IMR-90 (cell line): ENCODE measurements at regions not wholly inside any gene's neighbourhood (a gene's known extent, or its start where the extent isn't known, plus 50 kb on each side); places are given as distances from the start of the nearest gene placed in this dataset.

Source experiments
- ATAC-seq: fragments of 200-7000 bp; cut with Tn5 transposase; 2 replicates; pipeline ENCODE4 v1.9.1; 2020; ENCODE audit warnings: low read depth, mild to moderate bottlenecking, moderate library complexity
- BruUV-seq: library from RNA; stranded (reverse); fragments of 400-500 nt; replicated peaks from 2 replicates; lab custom pipeline; 2021; lab: Mats Ljungman, UMichigan
- CTCF ChIA-PET: fragments of 300-600 bp; formaldehyde crosslinking; extraction: SDS; loops from one replicate; lab custom pipeline; 2021; ENCODE audit warnings: antibody characterized with exemption; lab: Yijun Ruan, JAX
- POLR2A ChIA-PET: fragments of 300-600 bp; sonication (Branson Sonifier 250); formaldehyde crosslinking; loops from one replicate; lab custom pipeline; 2022; ENCODE audit warnings: antibody characterized with exemption; ENCODE audit not compliant: unreplicated experiment; lab: Charles Lee
- DNase-seq: peaks from one replicate; pipeline ENCODE4 v3.0.0; 2013
- H2AFZ ChIP-seq: replicated peaks from 2 replicates; pipeline ENCODE3; 2013; ENCODE audit warnings: low read length, mild to moderate bottlenecking; ENCODE audit not compliant: poor library complexity
- H2AK5ac ChIP-seq: 2 replicates; pipeline ENCODE4 v1.6.1; 2013; ENCODE audit warnings: low read depth, low read length, inconsistent platforms
- H2AK9ac ChIP-seq: replicated peaks from 2 replicates; pipeline ENCODE3; 2013; ENCODE audit warnings: mild to moderate bottlenecking, low read depth, low read length, moderate library complexity; ENCODE audit not compliant: poor library complexity
- H2BK120ac ChIP-seq: 2 replicates; pipeline ENCODE4 v1.6.1; 2013; ENCODE audit warnings: low read depth, low read length, inconsistent platforms
- H2BK15ac ChIP-seq: 3 replicates; pipeline ENCODE4 v1.6.1; 2013; ENCODE audit warnings: low read depth, low read length, inconsistent platforms
- H2BK20ac ChIP-seq: 2 replicates; pipeline ENCODE4 v1.6.1; 2013; ENCODE audit warnings: low read depth, mild to moderate bottlenecking, inconsistent platforms, low read length, moderate library complexity
- H2BK5ac ChIP-seq: 2 replicates; pipeline ENCODE4 v1.6.1; 2013; ENCODE audit warnings: mild to moderate bottlenecking, low read depth, low read length, inconsistent platforms; ENCODE audit not compliant: poor library complexity, severe bottlenecking
- H3K14ac ChIP-seq: replicated peaks from 2 replicates; pipeline ENCODE4 v1.6.1; 2013; ENCODE audit warnings: low read depth, low read length, inconsistent platforms
- H3K18ac ChIP-seq: 2 replicates; pipeline ENCODE4 v1.6.1; 2013; ENCODE audit warnings: low read depth, low read length, control low read depth
- H3K23ac ChIP-seq: 2 replicates; pipeline ENCODE4 v1.6.1; 2013; ENCODE audit warnings: low read depth, low read length, inconsistent platforms
- H3K27ac ChIP-seq: 2 replicates; pipeline ENCODE4 v1.5.1; 2013; ENCODE audit warnings: mild to moderate bottlenecking, control low read depth, low read length; ENCODE audit not compliant: insufficient read depth
- H3K27me3 ChIP-seq: 2 replicates; pipeline ENCODE4 v1.6.1; 2013; ENCODE audit warnings: low read length; ENCODE audit not compliant: control insufficient read depth, insufficient read depth
- H3K36me3 ChIP-seq: 2 replicates; pipeline ENCODE4 v1.6.1; 2013; ENCODE audit warnings: low read length, mixed read lengths; ENCODE audit not compliant: control insufficient read depth, insufficient read depth
- H3K4ac ChIP-seq: 2 replicates; pipeline ENCODE4 v1.6.1; 2013; ENCODE audit warnings: low read depth, low read length, inconsistent platforms
- H3K4me1 ChIP-seq: 2 replicates; pipeline ENCODE4 v1.6.1; 2013; ENCODE audit warnings: low read length, mixed read lengths; ENCODE audit not compliant: control insufficient read depth, insufficient read depth
- H3K4me2 ChIP-seq: 2 replicates; pipeline ENCODE4 v1.6.1; 2013; ENCODE audit warnings: low read depth, mild to moderate bottlenecking, control low read depth, low read length, moderate library complexity
- H3K4me3 ChIP-seq: 2 replicates; pipeline ENCODE4 v1.5.1; 2013; ENCODE audit warnings: low read depth, mild to moderate bottlenecking, control low read depth, low read length, moderate library complexity; ENCODE audit not compliant: insufficient read depth
- H3K56ac ChIP-seq: 2 replicates; pipeline ENCODE4 v1.6.1; 2013; ENCODE audit warnings: low read length, inconsistent platforms; ENCODE audit not compliant: insufficient read depth; ENCODE audit errors: extremely low read depth
- H3K79me1 ChIP-seq, 2 experiments: 2 replicates each; pipeline ENCODE4 v1.6.1; 2013; ENCODE audit warnings: low read length in 2 of 2, inconsistent platforms in 1 of 2, low read depth in 1 of 2
- H3K9ac ChIP-seq: 2 replicates; pipeline ENCODE4 v1.6.1; 2013; ENCODE audit warnings: low read depth, low read length, control low read depth
- H3K9me1 ChIP-seq: 2 replicates; pipeline ENCODE4 v1.6.1; 2013; ENCODE audit warnings: low read length, inconsistent platforms; ENCODE audit not compliant: insufficient read depth
- H3K9me3 ChIP-seq: 2 replicates; pipeline ENCODE4 v1.6.1; 2013; ENCODE audit warnings: low read length; ENCODE audit not compliant: control insufficient read depth, insufficient read depth
- H4K20me1 ChIP-seq: 2 replicates; pipeline ENCODE4 v1.6.1; 2013; ENCODE audit warnings: low read length, inconsistent platforms; ENCODE audit not compliant: insufficient read depth
- H4K5ac ChIP-seq: 2 replicates; pipeline ENCODE4 v1.6.1; 2013; ENCODE audit warnings: mild to moderate bottlenecking, low read depth, low read length, control low read depth
- H4K8ac ChIP-seq, 2 experiments: 2 replicates each; pipeline ENCODE4 v1.6.1; 2013; ENCODE audit warnings: low read depth in 2 of 2, low read length in 2 of 2, control low read depth in 1 of 2, inconsistent platforms in 1 of 2
- H4K91ac ChIP-seq: 2 replicates; pipeline ENCODE4 v1.6.1; 2013; ENCODE audit warnings: low read depth, low read length, inconsistent platforms; ENCODE audit not compliant: insufficient read depth
- BHLHE40 ChIP-seq: fragments of 150-350 bp; IDR thresholded peaks from 2 replicates; pipeline ENCODE4 v1.6.1; 2016; ENCODE audit warnings: mild to moderate bottlenecking, low read depth, low read length
- CEBPB ChIP-seq: IDR thresholded peaks from 2 replicates; pipeline ENCODE4 v1.6.1; 2012; ENCODE audit warnings: low read depth, low read length, improper control_type of control experiment
- CHD1 ChIP-seq: IDR thresholded peaks from 2 replicates; pipeline ENCODE4 v1.6.1; 2012; ENCODE audit warnings: low read depth, low read length, improper control_type of control experiment
- MAZ ChIP-seq: IDR thresholded peaks from 2 replicates; pipeline ENCODE4 v1.6.1; 2012; ENCODE audit warnings: low read depth, mild to moderate bottlenecking, low read length, improper control_type of control experiment, moderate library complexity, borderline replicate concordance
- NFE2L2 ChIP-seq: fragments of 150-350 bp; IDR thresholded peaks from 2 replicates; pipeline ENCODE4 v1.6.1; 2016; ENCODE audit warnings: low read depth, mild to moderate bottlenecking, low read length
- POLR2A ChIP-seq: IDR thresholded peaks from 2 replicates; pipeline ENCODE4 v1.6.1; 2012; ENCODE audit warnings: mild to moderate bottlenecking, low read depth, low read length
- RAD21 ChIP-seq: IDR thresholded peaks from 2 replicates; pipeline ENCODE4 v1.6.1; 2012; ENCODE audit warnings: low read length, improper control_type of control experiment
- RCOR1 ChIP-seq: IDR thresholded peaks from 2 replicates; pipeline ENCODE4 v1.6.1; 2012; ENCODE audit warnings: mild to moderate bottlenecking, low read length, improper control_type of control experiment; ENCODE audit not compliant: insufficient replicate concordance
- RFX5 ChIP-seq: IDR thresholded peaks from 2 replicates; pipeline ENCODE4 v1.8.0; 2012; ENCODE audit warnings: low read depth, mild to moderate bottlenecking, low read length, moderate library complexity
- WGBS, 2 experiments: methylation state at CpG; one replicate each; pipeline versions ENCODE4 v1.1.5 to v1.1.7; 2013; ENCODE audit warnings: missing lambda C conversion rate in 2 of 2; ENCODE audit not compliant: insufficient read length in 1 of 2; ENCODE audit errors: extremely low coverage in 2 of 2; 5-methylcytosine and 5-hydroxymethylcytosine counted together
- dilution Hi-C: fragments of 300-500 bp; cut with HindIII; formaldehyde crosslinking; loops from one replicate; pipeline ENCODE4 v1.14.3; 2018; ENCODE audit warnings: low sequenced_read_pairs; ENCODE audit not compliant: unreplicated experiment
- in situ Hi-C: fragments of 300-500 bp; cut with MboI; formaldehyde crosslinking; loops from 3 replicates; pipeline ENCODE4 v1.14.3; 2019; ENCODE audit warnings: low sequenced_read_pairs, inconsistent platforms, mixed read lengths
- intact Hi-C: fragments of 100-400 bp; cut with micrococcal nuclease; formaldehyde crosslinking; loops from 2 replicates; pipeline ENCODE4 v1.10.0; 2022
- TF ChIP-seq, protein P1 (sequence below): fragments of 150-350 bp; IDR thresholded peaks from 2 replicates; pipeline ENCODE4 v1.6.1; 2016; ENCODE audit warnings: low read depth, mild to moderate bottlenecking, low read length, moderate library complexity, borderline replicate concordance
- TF ChIP-seq, protein P2 (sequence below): conservative IDR thresholded peaks from 2 replicates; pipeline ENCODE4 v1.5.1; 2012; ENCODE audit warnings: mild to moderate bottlenecking, low read depth, low read length, improper control_type of control experiment

DNA sequence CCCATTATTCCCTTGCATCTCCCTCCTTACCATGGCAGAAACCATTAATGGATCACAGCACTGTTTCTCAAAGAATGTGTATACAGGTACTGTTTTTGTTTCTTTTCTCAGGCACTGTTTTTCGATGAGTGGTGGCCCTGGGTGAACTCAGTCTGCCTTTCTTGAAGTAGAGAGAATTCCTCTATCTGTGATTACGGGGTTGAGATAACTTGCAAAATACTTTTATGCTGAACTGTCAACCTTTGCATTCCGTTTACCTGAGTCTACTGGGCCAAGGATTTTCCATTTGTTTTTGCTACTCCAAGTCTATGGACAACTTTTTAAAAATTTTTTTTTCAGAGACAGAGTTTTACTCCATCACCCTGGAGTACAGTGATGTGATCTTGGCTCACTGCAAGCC, 82.7 kb upstream of the CLINT1 start:
- Histone ChIP-seq H3K4me3 (no peak overlapping the region), H3K36me3 (no peaks in the 10 kb centered on the region), H3K18ac (no peak overlapping the region), H2AK9ac (no peak overlapping the region), H3K4ac (no peak overlapping the region), H2BK20ac (no peak overlapping the region), H2AFZ (no peak overlapping the region), H2BK5ac (no peak overlapping the region), H4K8ac (no peak overlapping the region), H3K9me1 (no peaks in the 10 kb centered on the region), H2BK15ac (no peak overlapping the region), H4K91ac (no peak overlapping the region), H4K20me1 (no peaks in the 10 kb centered on the region), H3K56ac (no peak overlapping the region), H3K23ac (no peak overlapping the region), H3K27me3 (no peaks in the 10 kb centered on the region), H2AK5ac (no peak overlapping the region), H3K9ac (no peak overlapping the region), H3K79me1 (no peaks in the 10 kb centered on the region), H3K9me3 (no peaks in the 10 kb centered on the region), H2BK120ac (no peak overlapping the region), H3K4me2 (no peak overlapping the region; the same call in 1 of the 2 replicates), H3K4me1 (peaks cover 2% of the 10 kb centered on the region; the same call in 1 of the 2 replicates), H3K14ac (no peak overlapping the region), H3K27ac (no peak overlapping the region), H4K5ac (no peak overlapping the region)
- TF ChIP-seq POLR2A (no peak), NFE2L2 (no peak), MAZ (no peak), RCOR1 (no peak), RAD21 (no peak), RFX5 (no peak), CEBPB (no peak), CHD1 (no peak), BHLHE40 (no peak)
- TF ChIP-seq, protein P1, sequence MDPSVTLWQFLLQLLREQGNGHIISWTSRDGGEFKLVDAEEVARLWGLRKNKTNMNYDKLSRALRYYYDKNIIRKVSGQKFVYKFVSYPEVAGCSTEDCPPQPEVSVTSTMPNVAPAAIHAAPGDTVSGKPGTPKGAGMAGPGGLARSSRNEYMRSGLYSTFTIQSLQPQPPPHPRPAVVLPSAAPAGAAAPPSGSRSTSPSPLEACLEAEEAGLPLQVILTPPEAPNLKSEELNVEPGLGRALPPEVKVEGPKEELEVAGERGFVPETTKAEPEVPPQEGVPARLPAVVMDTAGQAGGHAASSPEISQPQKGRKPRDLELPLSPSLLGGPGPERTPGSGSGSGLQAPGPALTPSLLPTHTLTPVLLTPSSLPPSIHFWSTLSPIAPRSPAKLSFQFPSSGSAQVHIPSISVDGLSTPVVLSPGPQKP: no peak
- TF ChIP-seq, protein P2, sequence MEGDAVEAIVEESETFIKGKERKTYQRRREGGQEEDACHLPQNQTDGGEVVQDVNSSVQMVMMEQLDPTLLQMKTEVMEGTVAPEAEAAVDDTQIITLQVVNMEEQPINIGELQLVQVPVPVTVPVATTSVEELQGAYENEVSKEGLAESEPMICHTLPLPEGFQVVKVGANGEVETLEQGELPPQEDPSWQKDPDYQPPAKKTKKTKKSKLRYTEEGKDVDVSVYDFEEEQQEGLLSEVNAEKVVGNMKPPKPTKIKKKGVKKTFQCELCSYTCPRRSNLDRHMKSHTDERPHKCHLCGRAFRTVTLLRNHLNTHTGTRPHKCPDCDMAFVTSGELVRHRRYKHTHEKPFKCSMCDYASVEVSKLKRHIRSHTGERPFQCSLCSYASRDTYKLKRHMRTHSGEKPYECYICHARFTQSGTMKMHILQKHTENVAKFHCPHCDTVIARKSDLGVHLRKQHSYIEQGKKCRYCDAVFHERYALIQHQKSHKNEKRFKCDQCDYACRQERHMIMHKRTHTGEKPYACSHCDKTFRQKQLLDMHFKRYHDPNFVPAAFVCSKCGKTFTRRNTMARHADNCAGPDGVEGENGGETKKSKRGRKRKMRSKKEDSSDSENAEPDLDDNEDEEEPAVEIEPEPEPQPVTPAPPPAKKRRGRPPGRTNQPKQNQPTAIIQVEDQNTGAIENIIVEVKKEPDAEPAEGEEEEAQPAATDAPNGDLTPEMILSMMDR: no peak
- in situ Hi-C loops (no loop called here), intact Hi-C loops (loop anchor here (10.0 kb wide), 1 partner anchor 443 kb away; no protein-coding TSS in a partner anchor), dilution Hi-C loops (no loop called here)
- peak; percentile 21 for DNase-seq
- POLR2A ChIA-PET: no interaction called here
- no TSS peak for BruUV-seq
- CTCF ChIA-PET: no interaction called here
- ATAC-seq: no peak; the same call in 1 of the 2 replicates
- no CpG with 5 or more reads among the region's 3 CpGs for WGBS, 2 experiments
